ENCODE measurements at regions not wholly inside any gene's neighbourhood (a gene's known extent, or its start where the extent isn't known, plus 50 kb on each side); places are given as distances from the start of the nearest gene placed in this dataset.

DNA sequence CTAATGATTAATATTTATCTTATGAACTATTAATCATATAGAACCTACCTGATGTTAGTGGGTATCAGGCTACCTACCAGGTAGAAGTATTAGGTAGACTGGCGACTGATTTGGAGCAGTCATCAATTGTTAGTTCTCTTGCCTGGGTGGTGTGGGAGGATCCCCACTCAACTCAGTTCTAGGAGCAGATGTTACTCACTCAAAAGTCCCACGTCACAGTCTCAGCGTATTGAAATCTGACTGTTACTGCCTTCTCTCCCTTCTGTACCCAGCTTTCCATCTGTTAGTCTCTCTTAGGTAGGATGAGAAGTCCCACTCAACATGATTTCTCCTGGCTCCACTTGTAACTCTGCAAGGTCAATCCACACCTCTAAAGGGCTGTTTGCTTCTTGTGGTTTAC, 102.7 kb downstream of the OLFM4 start:
- H3K36me3 ChIP-seq: no peaks in the 10 kb centered on the region
- no peak overlapping the region for H3K27ac ChIP-seq
- H3K27me3 ChIP-seq (replicated peaks; ENCODE audit: insufficient read depth): no peaks in the 10 kb centered on the region
- no peaks in the 10 kb centered on the region for H3K4me1 ChIP-seq (replicated peaks)
- H3K4me3 ChIP-seq: no peak overlapping the region
- intact Hi-C loops (cut with DNase I): no loop called here
- no peak for DNase-seq (ENCODE audit: low spot score)
- no peaks in the 10 kb centered on the region for H3K9me3 ChIP-seq
- TF ChIP-seq, protein P1, sequence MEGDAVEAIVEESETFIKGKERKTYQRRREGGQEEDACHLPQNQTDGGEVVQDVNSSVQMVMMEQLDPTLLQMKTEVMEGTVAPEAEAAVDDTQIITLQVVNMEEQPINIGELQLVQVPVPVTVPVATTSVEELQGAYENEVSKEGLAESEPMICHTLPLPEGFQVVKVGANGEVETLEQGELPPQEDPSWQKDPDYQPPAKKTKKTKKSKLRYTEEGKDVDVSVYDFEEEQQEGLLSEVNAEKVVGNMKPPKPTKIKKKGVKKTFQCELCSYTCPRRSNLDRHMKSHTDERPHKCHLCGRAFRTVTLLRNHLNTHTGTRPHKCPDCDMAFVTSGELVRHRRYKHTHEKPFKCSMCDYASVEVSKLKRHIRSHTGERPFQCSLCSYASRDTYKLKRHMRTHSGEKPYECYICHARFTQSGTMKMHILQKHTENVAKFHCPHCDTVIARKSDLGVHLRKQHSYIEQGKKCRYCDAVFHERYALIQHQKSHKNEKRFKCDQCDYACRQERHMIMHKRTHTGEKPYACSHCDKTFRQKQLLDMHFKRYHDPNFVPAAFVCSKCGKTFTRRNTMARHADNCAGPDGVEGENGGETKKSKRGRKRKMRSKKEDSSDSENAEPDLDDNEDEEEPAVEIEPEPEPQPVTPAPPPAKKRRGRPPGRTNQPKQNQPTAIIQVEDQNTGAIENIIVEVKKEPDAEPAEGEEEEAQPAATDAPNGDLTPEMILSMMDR (IDR thresholded peaks at IDR 0.05): no peak
- no peak for TF ChIP-seq POLR2AphosphoS5 (IDR thresholded peaks at IDR 0.05)
- no peak for TF ChIP-seq POLR2A (IDR thresholded peaks at IDR 0.05)
- WGBS: 95% methylated on average over 3 of the region's 3 CpGs

DNA sequence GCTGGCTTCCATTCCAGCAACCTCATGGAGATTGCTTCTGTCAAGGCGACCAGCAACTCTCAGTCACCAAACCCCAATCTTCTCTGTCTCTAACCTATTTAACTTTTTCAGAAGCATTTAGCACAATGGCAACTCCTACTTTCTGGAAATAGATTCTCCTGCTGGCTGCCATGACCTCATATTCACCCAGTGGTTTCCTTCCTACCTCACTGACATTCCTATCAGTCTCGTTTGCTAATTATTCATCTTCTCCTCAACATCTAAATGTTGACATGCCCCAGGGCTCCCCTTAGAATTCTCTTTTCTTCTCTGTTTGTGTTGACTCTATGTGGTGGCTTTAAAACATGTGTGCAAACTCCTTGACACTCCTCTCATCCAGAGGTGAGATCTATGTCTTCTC, 106.7 kb downstream of the OLFM4 start:
- TF ChIP-seq POLR2AphosphoS5 (IDR thresholded peaks at IDR 0.05) (no peak), POLR2A (IDR thresholded peaks at IDR 0.05) (no peak)
- TF ChIP-seq, protein P1 (IDR thresholded peaks at IDR 0.05): no peak
- H3K4me1 ChIP-seq (replicated peaks): no peaks in the 10 kb centered on the region
- no peaks in the 10 kb centered on the region for H3K27me3 ChIP-seq (replicated peaks; ENCODE audit: insufficient read depth)
- no peaks in the 10 kb centered on the region for H3K9me3 ChIP-seq
- no peaks in the 10 kb centered on the region for H3K36me3 ChIP-seq
- intact Hi-C loops (cut with DNase I): no loop called here
- no peak for DNase-seq (ENCODE audit: low spot score)
- no peak overlapping the region for H3K27ac ChIP-seq
- H3K4me3 ChIP-seq: no peak overlapping the region
- 69% methylated on average over 2 of the region's 2 CpGs for WGBS

DNA sequence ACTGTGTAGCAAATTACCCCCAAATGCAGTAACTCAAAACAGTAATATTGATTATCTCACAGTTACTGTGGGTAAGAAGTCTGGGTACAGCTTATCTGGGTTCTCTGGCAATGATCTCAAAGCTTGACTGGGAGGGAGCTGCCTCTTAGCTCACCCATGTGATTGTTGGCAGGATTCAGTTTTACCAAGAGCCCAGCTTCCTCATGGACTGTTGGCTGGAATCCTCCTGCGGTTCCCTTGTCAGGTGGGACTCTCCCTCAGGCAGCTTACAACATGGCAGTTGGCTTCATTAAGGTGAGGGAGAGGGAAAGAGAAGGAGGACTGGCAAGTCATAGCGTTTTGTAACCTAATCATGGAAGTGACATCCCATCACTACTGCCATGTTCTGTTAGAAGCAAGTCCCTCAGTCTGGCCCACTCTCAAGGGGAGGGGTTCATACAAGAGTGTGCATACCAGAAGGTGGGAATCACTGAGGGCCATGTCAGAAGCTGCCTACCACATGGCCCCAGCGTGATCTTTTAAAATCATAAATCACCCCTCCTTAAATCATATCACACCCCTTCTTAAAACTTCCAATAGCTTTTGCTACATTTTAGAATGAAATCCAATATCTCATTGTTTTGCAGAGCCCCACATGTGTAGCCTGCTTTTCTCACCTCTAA, 108.1 kb downstream of the OLFM4 start:
- H3K27me3 ChIP-seq (replicated peaks; ENCODE audit: insufficient read depth): no peaks in the 10 kb centered on the region
- intact Hi-C loops (cut with DNase I): no loop called here
- no peaks in the 10 kb centered on the region for H3K9me3 ChIP-seq
- no peak for DNase-seq (ENCODE audit: low spot score)
- no peaks in the 10 kb centered on the region for H3K4me1 ChIP-seq (replicated peaks)
- no peaks in the 10 kb centered on the region for H3K36me3 ChIP-seq
- H3K4me3 ChIP-seq: no peak overlapping the region
- WGBS: 72% methylated on average over 3 of the region's 3 CpGs
- TF ChIP-seq POLR2AphosphoS5 (IDR thresholded peaks at IDR 0.05): no peak
- TF ChIP-seq, protein P1 (IDR thresholded peaks at IDR 0.05): no peak
- H3K27ac ChIP-seq: no peak overlapping the region

DNA sequence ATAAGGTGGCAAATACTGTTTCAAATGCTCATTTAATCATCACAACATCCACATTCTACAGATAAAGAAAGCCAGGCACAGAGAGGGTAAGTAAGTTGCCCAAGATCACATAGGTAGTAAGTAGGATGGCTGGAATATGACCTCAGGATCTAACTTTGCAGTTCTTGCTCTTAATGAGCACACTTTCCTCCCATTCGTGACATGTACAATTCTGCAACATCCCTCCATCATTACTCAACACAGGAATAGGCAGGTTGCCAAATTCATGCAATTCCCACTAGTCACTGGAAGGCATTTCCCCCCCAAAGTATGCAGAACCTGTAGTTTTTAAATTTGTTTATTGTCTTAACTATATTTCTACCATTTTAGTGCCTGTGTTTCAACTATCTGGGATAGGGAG, 109.2 kb downstream of the OLFM4 start:
- 53% methylated on average over 1 of the region's 1 CpG for WGBS
- Histone ChIP-seq H3K36me3 (no peaks in the 10 kb centered on the region), H3K4me1 (replicated peaks) (no peaks in the 10 kb centered on the region), H3K4me3 (no peak overlapping the region), H3K27me3 (replicated peaks; ENCODE audit: insufficient read depth) (peaks cover 1% of the 10 kb centered on the region), H3K9me3 (no peaks in the 10 kb centered on the region), H3K27ac (no peak overlapping the region)
- no peak for TF ChIP-seq POLR2AphosphoS5 (IDR thresholded peaks at IDR 0.05)
- no peak for TF ChIP-seq POLR2A (IDR thresholded peaks at IDR 0.05)
- TF ChIP-seq, protein P1 (IDR thresholded peaks at IDR 0.05): no peak
- intact Hi-C loops (cut with DNase I): no loop called here
- DNase-seq (ENCODE audit: low spot score): no peak

DNA sequence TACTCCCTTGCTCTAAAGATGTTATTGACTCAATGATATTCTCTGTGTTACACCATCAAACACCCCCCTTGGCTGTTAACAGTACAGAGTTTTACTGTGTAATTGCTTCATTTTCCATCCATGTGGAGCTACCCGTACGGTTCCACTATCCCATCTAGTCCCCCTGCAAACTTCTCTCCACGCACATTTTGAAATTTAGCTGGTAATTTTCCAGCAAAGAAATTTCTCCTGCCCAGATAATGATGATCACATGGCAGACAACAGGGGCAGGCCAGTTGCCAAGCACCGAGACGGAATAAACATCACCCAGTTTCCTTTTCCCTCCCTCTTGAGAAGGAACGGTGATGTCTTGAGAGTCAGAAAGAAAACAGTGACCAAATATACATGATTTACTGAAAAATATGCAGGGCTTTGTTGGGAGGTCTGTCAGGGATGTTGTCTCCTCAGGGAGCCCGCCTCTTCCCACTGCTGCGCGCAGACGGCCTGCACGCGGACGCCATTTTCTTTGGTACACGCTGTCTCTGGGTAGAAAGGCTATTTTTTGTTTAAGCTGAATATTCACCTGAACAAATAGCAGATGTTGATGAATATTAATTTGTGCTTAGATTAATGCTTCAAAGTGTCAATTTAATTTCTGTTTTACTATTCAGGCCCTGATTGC, 109.9 kb downstream of the OLFM4 start:
- H3K4me1 ChIP-seq (replicated peaks): no peaks in the 10 kb centered on the region
- no peaks in the 10 kb centered on the region for H3K36me3 ChIP-seq
- H3K9me3 ChIP-seq: no peaks in the 10 kb centered on the region
- TF ChIP-seq POLR2A (IDR thresholded peaks at IDR 0.05): no peak
- no peak for TF ChIP-seq POLR2AphosphoS5 (IDR thresholded peaks at IDR 0.05)
- TF ChIP-seq, protein P1 (IDR thresholded peaks at IDR 0.05): no peak
- peaks cover 3% of the 10 kb centered on the region for H3K27me3 ChIP-seq (replicated peaks; ENCODE audit: insufficient read depth)
- 67% methylated on average over 14 of the region's 14 CpGs for WGBS
- H3K27ac ChIP-seq: no peak overlapping the region
- intact Hi-C loops (cut with DNase I): no loop called here
- no peak overlapping the region for H3K4me3 ChIP-seq
- no peak for DNase-seq (ENCODE audit: low spot score)
